ENCODE measurements at regions not wholly inside any gene's neighbourhood (a gene's known extent, or its start where the extent isn't known, plus 50 kb on each side); places are given as distances from the start of the nearest gene placed in this dataset.

DNA sequence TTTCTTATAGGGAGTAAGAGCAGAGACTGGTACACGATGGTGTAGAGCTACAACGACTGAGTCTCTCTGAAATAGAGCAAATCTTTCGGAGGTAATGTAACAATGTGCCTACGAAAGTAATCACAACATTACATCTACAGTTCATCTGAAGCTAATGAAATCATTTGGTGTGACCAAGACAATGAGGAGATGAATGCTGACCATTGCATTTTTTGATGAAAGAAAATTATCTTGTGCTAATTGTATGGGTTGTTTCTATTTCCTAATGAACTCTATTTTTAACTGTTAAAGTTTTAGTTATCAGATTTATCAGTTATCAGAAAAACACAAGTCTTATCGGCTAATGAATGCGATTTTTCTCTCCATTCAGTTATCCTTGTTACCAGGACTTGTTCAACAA, 913.4 kb downstream of the SLITRK6 start:
- no peak for TF ChIP-seq EZH2 (IDR thresholded peaks at IDR 0.05; ENCODE audit: borderline replicate concordance, low read depth, low read length, severe bottlenecking)
- TF ChIP-seq, protein P1, sequence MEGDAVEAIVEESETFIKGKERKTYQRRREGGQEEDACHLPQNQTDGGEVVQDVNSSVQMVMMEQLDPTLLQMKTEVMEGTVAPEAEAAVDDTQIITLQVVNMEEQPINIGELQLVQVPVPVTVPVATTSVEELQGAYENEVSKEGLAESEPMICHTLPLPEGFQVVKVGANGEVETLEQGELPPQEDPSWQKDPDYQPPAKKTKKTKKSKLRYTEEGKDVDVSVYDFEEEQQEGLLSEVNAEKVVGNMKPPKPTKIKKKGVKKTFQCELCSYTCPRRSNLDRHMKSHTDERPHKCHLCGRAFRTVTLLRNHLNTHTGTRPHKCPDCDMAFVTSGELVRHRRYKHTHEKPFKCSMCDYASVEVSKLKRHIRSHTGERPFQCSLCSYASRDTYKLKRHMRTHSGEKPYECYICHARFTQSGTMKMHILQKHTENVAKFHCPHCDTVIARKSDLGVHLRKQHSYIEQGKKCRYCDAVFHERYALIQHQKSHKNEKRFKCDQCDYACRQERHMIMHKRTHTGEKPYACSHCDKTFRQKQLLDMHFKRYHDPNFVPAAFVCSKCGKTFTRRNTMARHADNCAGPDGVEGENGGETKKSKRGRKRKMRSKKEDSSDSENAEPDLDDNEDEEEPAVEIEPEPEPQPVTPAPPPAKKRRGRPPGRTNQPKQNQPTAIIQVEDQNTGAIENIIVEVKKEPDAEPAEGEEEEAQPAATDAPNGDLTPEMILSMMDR (IDR thresholded peaks at IDR 0.05; ENCODE audit: borderline replicate concordance, extremely low read depth, low read length, poor library complexity, severe bottlenecking): no peak
- Histone ChIP-seq H2AFZ (ENCODE audit: low read depth, low read length) (no peak overlapping the region), H4K20me1 (ENCODE audit: insufficient read depth, low read length) (no peaks in the 10 kb centered on the region), H3K79me2 (ENCODE audit: insufficient read depth, low read length) (no peaks in the 10 kb centered on the region), H3K9me3 (ENCODE audit: insufficient read depth, low read length, severe bottlenecking) (no peaks in the 10 kb centered on the region), H3K9ac (ENCODE audit: low read depth, low read length) (no peak overlapping the region), H3K4me3 (ENCODE audit: low read depth in 1 of 2, low read length in 2 of 2) (no peak overlapping the region), H3K4me2 (ENCODE audit: insufficient read depth, low read length) (no peak overlapping the region), H3K27me3 (ENCODE audit: insufficient read depth, low read length, poor library complexity) (no peaks in the 10 kb centered on the region), H3K27ac (ENCODE audit: low read length) (no peak overlapping the region), H3K36me3 (ENCODE audit: insufficient read depth, low read length) (no peaks in the 10 kb centered on the region), H3K4me1 (ENCODE audit: insufficient read depth, low read length) (no peaks in the 10 kb centered on the region)
- DNase-seq: no peak
- no peak for ATAC-seq (ENCODE audit: insufficient read depth, low read depth)

DNA sequence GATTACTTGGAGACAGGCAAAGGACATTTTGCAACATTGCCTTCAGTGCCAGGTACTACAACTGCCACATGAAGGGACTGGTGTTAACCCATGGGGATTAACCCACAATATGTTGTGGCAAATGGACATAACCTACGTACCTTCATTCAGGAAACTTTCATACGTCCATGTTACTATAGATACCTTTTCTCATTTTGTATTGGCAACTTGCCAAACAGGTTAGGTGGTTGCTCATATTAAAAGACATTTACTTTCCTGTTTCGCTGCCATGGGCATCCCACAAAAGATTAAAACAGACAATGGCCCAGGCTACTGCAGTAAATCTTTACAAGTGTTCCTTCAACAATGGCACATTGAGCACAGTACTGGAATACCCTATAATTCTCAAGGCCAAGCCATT, 925.3 kb downstream of the SLITRK6 start:
- Histone ChIP-seq H2AFZ (ENCODE audit: low read depth, low read length) (no peak overlapping the region), H4K20me1 (ENCODE audit: insufficient read depth, low read length) (no peaks in the 10 kb centered on the region), H3K4me2 (ENCODE audit: insufficient read depth, low read length) (no peak overlapping the region), H3K79me2 (ENCODE audit: insufficient read depth, low read length) (no peaks in the 10 kb centered on the region), H3K9me3 (ENCODE audit: insufficient read depth, low read length, severe bottlenecking) (no peaks in the 10 kb centered on the region), H3K4me1 (ENCODE audit: insufficient read depth, low read length) (no peaks in the 10 kb centered on the region), H3K27me3 (ENCODE audit: insufficient read depth, low read length, poor library complexity) (no peaks in the 10 kb centered on the region), H3K9ac (ENCODE audit: low read depth, low read length) (no peak overlapping the region), H3K27ac (ENCODE audit: low read length) (no peak overlapping the region), H3K4me3 (ENCODE audit: low read depth in 1 of 2, low read length in 2 of 2) (no peak overlapping the region), H3K36me3 (ENCODE audit: insufficient read depth, low read length) (no peaks in the 10 kb centered on the region)
- ATAC-seq (ENCODE audit: insufficient read depth, low read depth): no peak
- no peak for DNase-seq
- TF ChIP-seq, protein P1 (IDR thresholded peaks at IDR 0.05; ENCODE audit: borderline replicate concordance, extremely low read depth, low read length, poor library complexity, severe bottlenecking): no peak
- no peak for TF ChIP-seq EZH2 (IDR thresholded peaks at IDR 0.05; ENCODE audit: borderline replicate concordance, low read depth, low read length, severe bottlenecking)

DNA sequence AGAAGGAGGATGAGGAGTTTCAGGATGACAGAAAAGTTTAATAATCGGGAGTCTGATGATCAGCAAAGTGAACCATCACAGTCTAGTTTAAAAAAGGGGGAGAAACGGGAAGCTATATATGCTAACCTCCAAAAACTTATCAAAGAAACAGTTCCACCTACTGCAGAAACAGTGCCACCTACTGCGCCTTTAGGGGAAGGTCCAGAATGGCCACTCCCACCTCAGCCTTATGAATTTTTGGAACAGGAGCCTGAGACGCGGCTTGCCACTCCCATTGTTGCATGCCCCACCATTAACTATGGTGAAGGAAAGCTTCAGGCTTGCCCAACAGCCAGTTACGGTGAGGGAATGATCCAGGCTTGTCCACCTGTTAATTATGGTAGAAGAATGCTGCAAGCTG, 929.0 kb downstream of the SLITRK6 start:
- Histone ChIP-seq H3K27ac (ENCODE audit: low read length) (no peak overlapping the region), H3K36me3 (ENCODE audit: insufficient read depth, low read length) (no peaks in the 10 kb centered on the region), H2AFZ (ENCODE audit: low read depth, low read length) (no peak overlapping the region), H4K20me1 (ENCODE audit: insufficient read depth, low read length) (no peaks in the 10 kb centered on the region), H3K9me3 (ENCODE audit: insufficient read depth, low read length, severe bottlenecking) (no peaks in the 10 kb centered on the region), H3K79me2 (ENCODE audit: insufficient read depth, low read length) (no peaks in the 10 kb centered on the region), H3K4me1 (ENCODE audit: insufficient read depth, low read length) (no peaks in the 10 kb centered on the region), H3K4me3 (ENCODE audit: low read depth in 1 of 2, low read length in 2 of 2) (no peak overlapping the region), H3K9ac (ENCODE audit: low read depth, low read length) (no peak overlapping the region), H3K27me3 (ENCODE audit: insufficient read depth, low read length, poor library complexity) (no peaks in the 10 kb centered on the region), H3K4me2 (ENCODE audit: insufficient read depth, low read length) (no peak overlapping the region)
- ATAC-seq (ENCODE audit: insufficient read depth, low read depth) (no peak), DNase-seq (no peak)
- TF ChIP-seq, protein P1 (IDR thresholded peaks at IDR 0.05; ENCODE audit: borderline replicate concordance, extremely low read depth, low read length, poor library complexity, severe bottlenecking): peak; percentile 43
- TF ChIP-seq EZH2 (IDR thresholded peaks at IDR 0.05; ENCODE audit: borderline replicate concordance, low read depth, low read length, severe bottlenecking): no peak

DNA sequence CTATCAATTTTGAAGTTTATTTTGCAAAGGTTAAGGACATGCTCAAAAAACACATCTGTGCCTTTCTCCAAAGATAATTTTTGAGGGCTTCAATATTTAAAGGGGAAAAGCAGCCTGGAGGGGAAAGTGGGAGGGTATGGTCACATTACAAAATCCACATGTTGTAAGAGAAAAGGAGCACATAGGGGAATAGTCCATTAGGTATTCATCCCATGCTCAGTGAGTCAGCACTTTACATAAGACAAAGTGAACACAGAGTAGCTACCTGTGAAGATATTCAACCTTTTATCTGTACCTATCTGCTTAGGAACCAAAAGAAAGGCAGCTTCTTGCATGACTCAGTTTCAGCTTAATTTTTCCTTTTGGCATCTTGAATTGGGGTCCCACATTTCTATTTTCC, 932.0 kb downstream of the SLITRK6 start:
- Histone ChIP-seq H3K27me3 (ENCODE audit: insufficient read depth, low read length, poor library complexity) (no peaks in the 10 kb centered on the region), H3K9ac (ENCODE audit: low read depth, low read length) (no peak overlapping the region), H2AFZ (ENCODE audit: low read depth, low read length) (no peak overlapping the region), H3K27ac (ENCODE audit: low read length) (no peak overlapping the region), H3K36me3 (ENCODE audit: insufficient read depth, low read length) (no peaks in the 10 kb centered on the region), H3K9me3 (ENCODE audit: insufficient read depth, low read length, severe bottlenecking) (no peaks in the 10 kb centered on the region), H3K4me2 (ENCODE audit: insufficient read depth, low read length) (no peak overlapping the region), H3K4me3 (ENCODE audit: low read depth in 1 of 2, low read length in 2 of 2) (no peak overlapping the region), H3K4me1 (ENCODE audit: insufficient read depth, low read length) (no peaks in the 10 kb centered on the region), H4K20me1 (ENCODE audit: insufficient read depth, low read length) (no peaks in the 10 kb centered on the region), H3K79me2 (ENCODE audit: insufficient read depth, low read length) (no peaks in the 10 kb centered on the region)
- DNase-seq (no peak), ATAC-seq (ENCODE audit: insufficient read depth, low read depth) (no peak)
- TF ChIP-seq EZH2 (IDR thresholded peaks at IDR 0.05; ENCODE audit: borderline replicate concordance, low read depth, low read length, severe bottlenecking): no peak
- TF ChIP-seq, protein P1 (IDR thresholded peaks at IDR 0.05; ENCODE audit: borderline replicate concordance, extremely low read depth, low read length, poor library complexity, severe bottlenecking): no peak
